GM19468 (cell line): ENCODE measurements at regions not wholly inside any gene's neighbourhood (a gene's known extent, or its start where the extent isn't known, plus 50 kb on each side); places are given as distances from the start of the nearest gene placed in this dataset.
"Not testable (repeated sequence)": the region's sequence is repeated elsewhere in the genome, so short reads cannot be mapped to it uniquely, and the experiment has no call there.

ENCODE experiments used
- ATAC-seq: cut with Tn5 transposase; IDR thresholded peaks from one replicate; pipeline ENCODE4 v1.9.1; 2021; ENCODE audit warnings: mild to moderate bottlenecking, moderate library complexity, moderate number of reproducible peaks; ENCODE audit not compliant: unreplicated experiment; ENCODE audit errors: extremely low read depth

DNA sequence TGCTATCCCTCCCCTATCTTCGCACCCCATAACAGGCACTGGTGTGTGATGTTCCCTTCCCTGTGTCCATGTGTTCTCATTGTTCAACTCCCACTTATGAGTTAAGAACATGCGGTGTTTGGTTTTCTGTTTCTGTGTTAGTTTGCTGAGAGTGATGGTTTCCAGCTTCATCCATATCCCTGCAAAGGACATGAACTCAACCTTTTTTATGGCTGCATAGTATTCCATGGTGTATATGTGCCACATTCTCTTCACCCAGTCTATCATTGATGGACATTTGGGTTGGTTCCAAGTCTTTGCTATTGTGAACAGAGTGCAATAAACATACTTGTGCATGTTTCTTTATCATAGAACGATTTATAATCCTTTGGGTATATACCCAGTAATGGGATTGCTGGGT lies 84.7 kb upstream of the GATB start:
- ATAC-seq, result not testable (repeated sequence)

DNA sequence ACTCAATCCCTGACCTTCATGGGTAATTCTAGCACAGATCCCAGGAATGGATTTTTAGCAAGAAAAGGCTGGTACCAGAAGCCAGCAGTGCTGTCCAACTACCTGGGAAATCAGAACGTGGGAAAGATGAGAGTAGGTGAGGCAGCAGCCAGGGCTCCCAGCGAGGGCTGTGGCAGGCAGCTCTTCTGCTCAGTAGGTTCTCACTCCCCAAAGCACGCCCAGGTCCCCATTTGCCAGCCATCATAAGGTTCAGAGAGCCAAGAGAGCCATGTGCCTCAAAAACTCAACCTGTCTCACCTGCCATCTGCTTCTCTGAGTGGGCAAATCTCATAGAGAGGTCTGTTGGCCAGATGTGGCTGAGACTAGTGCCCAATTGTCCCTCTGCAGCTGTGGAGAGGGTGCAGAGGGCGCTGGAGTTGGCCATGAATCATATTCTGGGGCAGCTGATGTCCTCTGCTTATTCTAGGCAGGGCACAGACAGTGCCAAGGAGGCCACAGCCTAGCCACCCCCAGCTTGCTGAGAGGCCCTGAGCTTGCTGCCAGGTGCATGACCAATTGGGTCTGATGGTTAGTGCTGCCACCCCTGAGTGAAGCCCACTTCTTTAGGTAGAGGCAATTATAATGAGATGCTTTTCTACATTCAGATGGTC lies 81.7 kb upstream of the GATB start:
- ATAC-seq, result no peak

DNA sequence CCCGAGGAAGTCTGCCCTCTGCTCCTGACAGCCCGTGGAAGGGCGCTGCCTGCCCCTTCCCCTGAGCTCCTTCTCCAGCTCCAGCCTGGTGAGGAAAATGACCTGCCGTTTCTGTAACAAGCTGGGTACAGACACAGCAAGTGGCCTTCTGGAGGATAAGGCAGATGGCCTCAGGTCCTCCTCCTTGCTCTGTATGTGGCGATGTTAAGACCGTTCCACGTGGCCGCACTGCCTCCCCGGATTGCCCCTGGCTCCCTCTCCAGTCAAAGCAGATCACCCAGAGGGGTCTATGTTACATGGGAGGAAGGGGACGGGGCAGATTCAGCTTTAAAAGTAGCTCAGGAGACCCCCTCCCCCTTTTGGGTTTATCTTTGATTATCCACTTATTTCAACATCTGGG lies 80.3 kb upstream of the GATB start:
- ATAC-seq, result no peak

DNA sequence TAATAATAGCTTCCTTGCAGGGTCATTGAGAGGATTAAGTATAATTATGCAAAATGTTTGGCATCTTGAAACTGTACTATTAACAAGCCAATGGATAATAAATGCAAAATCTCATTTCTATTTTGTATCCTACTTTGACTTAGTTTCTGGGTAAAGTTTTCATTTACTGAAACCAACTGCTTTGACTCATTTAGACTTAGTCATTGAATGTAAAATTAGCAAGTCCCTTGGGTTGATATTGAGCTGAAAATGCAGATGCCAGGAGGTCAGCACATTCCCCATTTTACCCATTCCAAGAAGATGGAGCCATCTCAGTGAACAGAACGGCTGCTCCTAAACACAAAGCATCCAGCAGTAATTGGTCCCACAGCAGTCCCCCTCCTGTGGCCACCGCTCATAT lies 74.7 kb upstream of the GATB start:
- no peak for ATAC-seq

DNA sequence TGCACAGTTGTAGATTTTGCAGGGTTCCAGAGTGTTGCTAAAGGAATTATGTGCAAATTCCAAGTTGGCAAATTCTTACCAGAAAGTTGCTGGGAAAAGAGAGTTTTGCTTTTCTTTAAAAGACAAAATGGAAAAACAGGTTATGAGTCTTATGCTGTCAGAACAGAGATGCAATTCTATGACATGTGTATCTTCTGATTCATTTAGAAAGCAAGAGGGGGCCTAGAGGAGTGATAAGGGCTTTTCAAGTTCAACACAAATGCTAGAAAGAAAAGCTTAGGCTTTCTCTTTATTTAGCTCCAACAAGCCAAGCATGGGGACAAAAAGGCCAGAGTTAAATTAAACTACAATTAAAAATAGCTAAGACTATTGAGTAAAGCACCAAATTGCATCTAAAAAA lies 72.4 kb upstream of the GATB start:
- ATAC-seq, result no peak

DNA sequence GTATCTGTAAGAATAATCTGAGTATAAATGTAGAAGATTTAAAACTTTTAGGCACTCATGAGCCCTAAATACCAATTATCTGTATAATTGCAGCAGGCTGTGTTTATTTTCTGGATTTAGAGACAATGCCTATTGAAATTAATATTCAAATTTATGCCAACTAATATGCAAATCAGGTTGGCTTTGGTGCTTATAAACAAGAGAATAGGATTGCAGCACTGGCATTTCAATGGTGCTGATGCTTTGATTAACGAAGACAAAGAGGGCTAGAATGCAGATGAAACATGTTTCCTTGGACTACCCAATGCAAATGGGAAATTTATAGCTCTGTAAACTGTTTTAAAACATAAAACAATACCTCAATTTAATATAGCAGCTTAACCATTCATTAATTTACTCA lies 70.7 kb upstream of the GATB start:
- no peak for ATAC-seq

DNA sequence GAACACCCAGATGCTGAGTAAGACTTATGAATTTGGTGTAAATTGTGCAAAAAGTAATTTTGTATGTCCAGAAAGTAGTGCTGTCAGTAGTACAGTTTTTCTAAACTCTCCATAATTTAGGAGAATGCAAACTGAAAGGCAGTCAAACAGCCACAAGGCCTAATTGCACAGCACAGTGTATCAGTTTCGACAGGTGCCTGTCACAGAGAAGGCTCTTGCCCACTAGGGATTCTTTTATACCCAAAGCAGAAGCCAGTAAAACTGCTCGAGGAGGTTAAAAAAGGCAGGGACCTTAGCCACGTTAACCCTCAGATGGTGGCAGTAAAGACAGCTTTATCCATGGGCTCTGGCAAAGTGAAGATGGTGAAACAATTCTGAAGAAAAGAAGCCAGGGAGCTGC lies 69.4 kb upstream of the GATB start:
- ATAC-seq, result no peak

DNA sequence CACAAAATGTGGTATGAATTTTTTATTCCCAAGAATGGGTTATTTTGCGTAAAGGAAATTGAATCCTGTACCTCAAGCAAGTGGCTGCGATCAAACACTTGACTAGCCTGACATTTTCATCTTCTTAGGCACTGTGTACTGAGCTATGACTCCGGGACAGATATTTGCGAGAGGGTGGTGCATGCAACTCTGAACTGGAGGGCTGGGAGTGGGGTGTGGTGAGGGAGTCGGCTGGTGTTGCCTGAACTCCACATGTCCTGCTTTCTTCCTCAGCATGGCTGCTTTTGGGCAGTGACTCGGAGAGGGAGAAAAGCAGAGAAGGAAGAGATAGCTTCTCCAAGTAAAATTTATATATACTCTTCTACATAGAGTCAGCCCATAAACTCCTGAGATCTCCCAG lies 68.5 kb upstream of the GATB start:
- no peak for ATAC-seq

DNA sequence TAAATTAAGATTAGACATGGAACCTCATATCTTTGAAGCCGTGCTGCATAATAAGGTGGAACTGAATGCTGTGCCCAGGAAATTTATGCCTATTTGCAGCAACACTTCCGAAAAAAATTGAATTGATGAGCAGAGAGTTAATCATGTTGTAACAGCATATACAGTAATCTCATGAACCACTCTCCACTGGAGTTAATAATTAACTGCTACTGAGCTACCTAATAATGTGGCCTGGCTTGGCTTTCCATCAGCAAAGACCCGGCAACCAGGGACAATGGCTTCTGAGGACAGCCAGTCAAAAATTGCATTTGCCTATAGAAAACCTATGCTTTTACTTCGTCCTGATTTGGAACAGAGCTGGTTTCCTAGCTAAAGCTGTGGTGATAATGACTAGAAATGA lies 63.8 kb upstream of the GATB start:
- ATAC-seq, result no peak

DNA sequence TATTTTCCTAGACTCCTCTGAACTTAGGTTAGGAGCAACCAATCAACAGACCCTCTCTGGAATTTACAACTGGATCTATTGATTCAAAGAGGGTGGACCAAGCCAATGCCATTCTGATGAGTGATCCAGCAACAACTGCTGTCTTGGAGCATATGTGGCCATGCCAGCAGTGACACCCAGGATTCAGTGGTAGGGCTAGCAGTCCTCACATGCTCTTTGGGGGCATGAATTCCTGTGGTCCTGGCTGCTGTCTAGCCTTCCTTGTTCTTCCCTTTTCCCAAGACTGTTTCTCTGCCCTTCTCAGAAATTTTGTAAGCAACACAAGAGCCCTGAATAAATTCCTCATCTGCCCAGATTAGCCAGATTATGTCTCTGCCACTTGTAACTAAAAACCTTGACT lies 61.5 kb upstream of the GATB start:
- no peak for ATAC-seq

DNA sequence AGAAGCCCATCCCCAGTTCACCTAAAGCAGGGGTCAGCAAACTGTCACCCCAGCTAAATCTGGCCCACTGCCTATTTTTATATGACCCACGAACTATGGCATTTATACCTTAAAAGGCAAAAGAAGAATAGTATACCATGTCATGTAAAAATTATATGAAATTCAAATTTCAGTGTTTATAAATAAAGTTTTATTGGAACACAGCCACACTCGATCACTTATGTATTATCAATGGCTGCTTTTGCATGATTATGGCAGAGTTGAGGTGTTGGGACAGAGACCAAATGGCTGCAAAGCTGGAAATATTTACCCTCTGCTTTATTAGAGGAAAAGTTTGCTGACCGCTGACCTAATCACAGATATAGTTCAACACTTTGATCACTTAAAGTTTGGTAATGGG lies 59.2 kb upstream of the GATB start:
- ATAC-seq, result no peak

DNA sequence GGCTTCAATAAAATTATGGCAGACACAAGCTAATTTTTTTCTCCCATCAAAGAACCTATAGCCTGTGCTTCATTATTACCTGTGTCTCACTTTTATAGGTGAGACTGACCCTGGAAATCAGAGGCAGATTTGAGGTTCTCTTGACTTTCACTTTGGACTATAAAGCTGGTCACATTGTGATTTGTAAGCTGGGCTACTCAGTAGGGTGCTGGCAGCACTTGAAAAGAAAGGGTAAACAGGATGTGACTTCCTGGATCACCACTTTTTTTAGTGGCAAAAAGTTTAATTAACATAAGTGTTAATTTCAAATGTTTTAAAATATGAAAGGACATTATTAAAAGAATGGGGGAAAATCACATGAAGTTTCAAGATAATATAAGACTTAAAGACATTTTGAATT lies 50.6 kb upstream of the GATB start:
- ATAC-seq, result no peak
